ENCODE measurements at regions not wholly inside any gene's neighbourhood (a gene's known extent, or its start where the extent isn't known, plus 50 kb on each side); places are given as distances from the start of the nearest gene placed in this dataset.

GRCh38 chr20:40763646-40764295 lies 74.7 kb upstream of the MAFB start:
- peaks cover 0 to 2% (median 0%) of the 10 kb centered on the region in 7 donors for H3K9me3 Mint-ChIP-seq
- no peak for ATAC-seq (ENCODE audit: low read depth in 2 of 2)
- H3K36me3 Mint-ChIP-seq = no peaks in the 10 kb centered on the region
- H3K27ac Mint-ChIP-seq = no peak overlapping the region
- H3K4me3 ChIP-seq (ENCODE audit: low read depth, low read length) = no peak overlapping the region
- no peaks in the 10 kb centered on the region for H3K4me1 Mint-ChIP-seq
- no peaks in the 10 kb centered on the region for H3K36me3 ChIP-seq (ENCODE audit: control insufficient read depth, insufficient read depth, low read length)
- no peaks in the 10 kb centered on the region for H3K27me3 ChIP-seq (ENCODE audit: control insufficient read depth, insufficient read depth, low read length)
- H3K27me3 Mint-ChIP-seq = no peaks in the 10 kb centered on the region
- no peak overlapping the region for H3K27ac ChIP-seq (ENCODE audit: insufficient read depth, low read length, poor library complexity, severe bottlenecking)
- H3K4me1 ChIP-seq (ENCODE audit: control insufficient read depth, insufficient read depth, low read length, poor library complexity, severe bottlenecking) = no peaks in the 10 kb centered on the region
- no peaks in the 10 kb centered on the region for H3K9me3 ChIP-seq (ENCODE audit: control insufficient read depth in 2 of 2, low read length in 2 of 2)
- no peak for DNase-seq
- no peak overlapping the region for H3K4me3 Mint-ChIP-seq

GRCh38 chr20:40765814-40766480 lies 76.9 kb upstream of the MAFB start:
- ATAC-seq (ENCODE audit: low read depth in 2 of 2) (no peak), DNase-seq (no peak)
- Mint-ChIP-seq H3K4me3 (no peak overlapping the region), H3K36me3 (no peaks in the 10 kb centered on the region), H3K27ac (no peak overlapping the region), H3K9me3 (peaks cover 0 to under 1% (median 0%) of the 10 kb centered on the region in 7 donors), H3K27me3 (peaks cover 5% of the 10 kb centered on the region), H3K4me1 (no peaks in the 10 kb centered on the region)
- Histone ChIP-seq H3K4me1 (ENCODE audit: control insufficient read depth, insufficient read depth, low read length, poor library complexity, severe bottlenecking) (no peaks in the 10 kb centered on the region), H3K27ac (ENCODE audit: insufficient read depth, low read length, poor library complexity, severe bottlenecking) (no peak overlapping the region), H3K27me3 (ENCODE audit: control insufficient read depth, insufficient read depth, low read length) (peaks cover 3% of the 10 kb centered on the region), H3K9me3 (ENCODE audit: control insufficient read depth in 2 of 2, low read length in 2 of 2) (no peaks in the 10 kb centered on the region), H3K36me3 (ENCODE audit: control insufficient read depth, insufficient read depth, low read length) (no peaks in the 10 kb centered on the region), H3K4me3 (ENCODE audit: low read depth, low read length) (no peak overlapping the region)

GRCh38 chr20:40766790-40767614 lies 78.0 kb upstream of the MAFB start:
- Histone ChIP-seq H3K9me3 (ENCODE audit: control insufficient read depth in 2 of 2, low read length in 2 of 2) (no peaks in the 10 kb centered on the region), H3K4me3 (ENCODE audit: low read depth, low read length) (no peak overlapping the region), H3K27ac (ENCODE audit: insufficient read depth, low read length, poor library complexity, severe bottlenecking) (no peak overlapping the region), H3K4me1 (ENCODE audit: control insufficient read depth, insufficient read depth, low read length, poor library complexity, severe bottlenecking) (no peaks in the 10 kb centered on the region), H3K27me3 (ENCODE audit: control insufficient read depth, insufficient read depth, low read length) (peaks cover 3% of the 10 kb centered on the region), H3K36me3 (ENCODE audit: control insufficient read depth, insufficient read depth, low read length) (no peaks in the 10 kb centered on the region)
- H3K27ac Mint-ChIP-seq = no peak overlapping the region
- H3K9me3 Mint-ChIP-seq = no peaks in the 10 kb centered on the region
- no peak overlapping the region for H3K4me3 Mint-ChIP-seq
- peaks cover 5% of the 10 kb centered on the region for H3K27me3 Mint-ChIP-seq
- no peaks in the 10 kb centered on the region for H3K4me1 Mint-ChIP-seq
- DNase-seq = no peak
- no peaks in the 10 kb centered on the region for H3K36me3 Mint-ChIP-seq
- ATAC-seq (ENCODE audit: low read depth in 2 of 2) = no peak

GRCh38 chr20:40767615-40767924 lies 78.5 kb upstream of the MAFB start:
- no peak for ATAC-seq (ENCODE audit: low read depth in 2 of 2)
- Mint-ChIP-seq H3K36me3 (no peaks in the 10 kb centered on the region), H3K4me1 (no peaks in the 10 kb centered on the region), H3K9me3 (no peaks in the 10 kb centered on the region), H3K27ac (no peak overlapping the region), H3K27me3 (peaks cover 5% of the 10 kb centered on the region), H3K4me3 (no peak overlapping the region)
- Histone ChIP-seq H3K36me3 (ENCODE audit: control insufficient read depth, insufficient read depth, low read length) (no peaks in the 10 kb centered on the region), H3K4me3 (ENCODE audit: low read depth, low read length) (no peak overlapping the region), H3K9me3 (ENCODE audit: control insufficient read depth in 2 of 2, low read length in 2 of 2) (no peaks in the 10 kb centered on the region), H3K4me1 (ENCODE audit: control insufficient read depth, insufficient read depth, low read length, poor library complexity, severe bottlenecking) (no peaks in the 10 kb centered on the region), H3K27me3 (ENCODE audit: control insufficient read depth, insufficient read depth, low read length) (peaks cover 3% of the 10 kb centered on the region), H3K27ac (ENCODE audit: insufficient read depth, low read length, poor library complexity, severe bottlenecking) (no peak overlapping the region)
- DNase-seq = no peak

GRCh38 chr20:40768105-40768504 lies 79.1 kb upstream of the MAFB start:
- no peaks in the 10 kb centered on the region for H3K9me3 ChIP-seq (ENCODE audit: control insufficient read depth in 2 of 2, low read length in 2 of 2)
- no peak for DNase-seq
- no peak overlapping the region for H3K4me3 ChIP-seq (ENCODE audit: low read depth, low read length)
- H3K27ac Mint-ChIP-seq = no peak overlapping the region
- H3K9me3 Mint-ChIP-seq = no peaks in the 10 kb centered on the region
- H3K36me3 Mint-ChIP-seq = no peaks in the 10 kb centered on the region
- no peak overlapping the region for H3K27ac ChIP-seq (ENCODE audit: insufficient read depth, low read length, poor library complexity, severe bottlenecking)
- H3K4me3 Mint-ChIP-seq = no peak overlapping the region
- peaks cover 3% of the 10 kb centered on the region for H3K27me3 ChIP-seq (ENCODE audit: control insufficient read depth, insufficient read depth, low read length)
- H3K4me1 Mint-ChIP-seq = no peaks in the 10 kb centered on the region
- ATAC-seq (ENCODE audit: low read depth in 2 of 2) = no peak
- H3K27me3 Mint-ChIP-seq = peaks cover 5% of the 10 kb centered on the region
- H3K4me1 ChIP-seq (ENCODE audit: control insufficient read depth, insufficient read depth, low read length, poor library complexity, severe bottlenecking) = no peaks in the 10 kb centered on the region
- no peaks in the 10 kb centered on the region for H3K36me3 ChIP-seq (ENCODE audit: control insufficient read depth, insufficient read depth, low read length)

- no peaks in the 10 kb centered on the region for H3K36me3 ChIP-seq (ENCODE audit: control insufficient read depth, insufficient read depth, low read length)
- no peak overlapping the region for H3K4me3 ChIP-seq (ENCODE audit: low read depth, low read length)
- Mint-ChIP-seq H3K27me3 (peaks cover 5% of the 10 kb centered on the region), H3K4me1 (no peaks in the 10 kb centered on the region), H3K9me3 (peaks cover 0 to 2% (median 0%) of the 10 kb centered on the region in 7 donors), H3K27ac (no peak overlapping the region), H3K4me3 (no peak overlapping the region), H3K36me3 (no peaks in the 10 kb centered on the region)
- peaks cover 3% of the 10 kb centered on the region for H3K27me3 ChIP-seq (ENCODE audit: control insufficient read depth, insufficient read depth, low read length)
- DNase-seq = no peak
- H3K9me3 ChIP-seq (ENCODE audit: control insufficient read depth in 2 of 2, low read length in 2 of 2) = no peaks in the 10 kb centered on the region
- ATAC-seq (ENCODE audit: low read depth in 2 of 2) = no peak
- H3K27ac ChIP-seq (ENCODE audit: insufficient read depth, low read length, poor library complexity, severe bottlenecking) = no peak overlapping the region
- H3K4me1 ChIP-seq (ENCODE audit: control insufficient read depth, insufficient read depth, low read length, poor library complexity, severe bottlenecking) = no peaks in the 10 kb centered on the region
Observed at GRCh38 chr20:40769677-40770285, 80.7 kb upstream of the MAFB start.

- Histone ChIP-seq H3K4me3 (ENCODE audit: low read depth, low read length) (no peak overlapping the region), H3K36me3 (ENCODE audit: control insufficient read depth, insufficient read depth, low read length) (no peaks in the 10 kb centered on the region), H3K27ac (ENCODE audit: insufficient read depth, low read length, poor library complexity, severe bottlenecking) (no peak overlapping the region), H3K4me1 (ENCODE audit: control insufficient read depth, insufficient read depth, low read length, poor library complexity, severe bottlenecking) (no peaks in the 10 kb centered on the region), H3K9me3 (ENCODE audit: control insufficient read depth in 2 of 2, low read length in 2 of 2) (no peaks in the 10 kb centered on the region), H3K27me3 (ENCODE audit: control insufficient read depth, insufficient read depth, low read length) (peaks cover 3% of the 10 kb centered on the region)
- H3K4me3 Mint-ChIP-seq = no peak overlapping the region
- DNase-seq (no peak), ATAC-seq (ENCODE audit: low read depth in 2 of 2) (no peak)
- H3K4me1 Mint-ChIP-seq = peaks cover 0 to 3% (median 0%) of the 10 kb centered on the region in 4 donors
- H3K27ac Mint-ChIP-seq = no peak overlapping the region
- H3K9me3 Mint-ChIP-seq = peaks cover 0 to 2% (median 0%) of the 10 kb centered on the region in 7 donors
- peaks cover 5% of the 10 kb centered on the region for H3K27me3 Mint-ChIP-seq
- H3K36me3 Mint-ChIP-seq = no peaks in the 10 kb centered on the region
Observed at GRCh38 chr20:40770564-40771307, 81.7 kb upstream of the MAFB start.

Measured in CD4-positive, CD25-positive, alpha-beta regulatory T cell (primary cell).